Dermis blood vessel endothelial cell (primary cell): ENCODE measurements at regions not wholly inside any gene's neighbourhood (a gene's known extent, or its start where the extent isn't known, plus 50 kb on each side); places are given as distances from the start of the nearest gene placed in this dataset.
"Not testable (repeated sequence)": the region's sequence is repeated elsewhere in the genome, so short reads cannot be mapped to it uniquely, and the experiment has no call there.

Source experiments
- DNase-seq: peaks from one replicate; pipeline ENCODE4 v3.0.0; 2010

DNA sequence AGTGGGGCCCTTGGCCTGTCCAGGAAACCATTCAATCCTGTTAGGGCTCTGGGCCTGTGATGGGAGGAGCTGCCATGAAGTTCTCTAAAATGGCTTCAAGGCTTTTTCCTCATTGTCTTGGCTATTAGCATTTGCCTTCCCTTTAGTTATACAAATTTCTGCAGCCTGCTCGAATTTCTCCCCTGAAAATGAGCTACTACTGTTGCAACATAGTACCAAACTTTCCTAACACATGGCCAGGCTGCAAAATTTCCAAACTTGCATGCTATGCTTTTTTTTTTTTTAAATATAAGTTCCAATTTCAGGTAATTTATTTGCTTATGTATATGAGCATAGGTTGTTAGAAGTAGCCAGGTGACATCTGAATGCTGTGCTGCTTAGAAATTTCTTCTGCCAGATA, 560.8 kb upstream of the TBL1XR1 start:
- no peak for DNase-seq

DNA sequence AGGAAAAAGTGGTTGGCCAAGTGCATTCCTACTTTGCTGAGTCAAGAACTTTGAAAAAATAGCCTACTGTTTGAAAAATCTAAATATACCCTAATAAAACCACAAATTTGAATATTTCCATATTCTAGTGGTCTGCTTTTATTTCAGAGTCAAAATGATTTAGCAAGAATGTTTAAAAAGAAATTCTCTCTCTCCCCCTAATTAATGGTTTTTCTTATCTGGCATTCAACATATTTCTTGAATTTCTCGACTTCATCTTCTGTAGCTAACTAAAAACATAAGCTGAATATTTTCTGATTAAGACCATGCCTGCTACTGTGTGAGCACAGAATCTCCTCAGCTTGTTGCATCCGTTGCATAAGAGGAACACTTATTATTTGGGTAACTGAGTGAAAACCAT, 563.5 kb upstream of the TBL1XR1 start:
- DNase-seq: no peak

DNA sequence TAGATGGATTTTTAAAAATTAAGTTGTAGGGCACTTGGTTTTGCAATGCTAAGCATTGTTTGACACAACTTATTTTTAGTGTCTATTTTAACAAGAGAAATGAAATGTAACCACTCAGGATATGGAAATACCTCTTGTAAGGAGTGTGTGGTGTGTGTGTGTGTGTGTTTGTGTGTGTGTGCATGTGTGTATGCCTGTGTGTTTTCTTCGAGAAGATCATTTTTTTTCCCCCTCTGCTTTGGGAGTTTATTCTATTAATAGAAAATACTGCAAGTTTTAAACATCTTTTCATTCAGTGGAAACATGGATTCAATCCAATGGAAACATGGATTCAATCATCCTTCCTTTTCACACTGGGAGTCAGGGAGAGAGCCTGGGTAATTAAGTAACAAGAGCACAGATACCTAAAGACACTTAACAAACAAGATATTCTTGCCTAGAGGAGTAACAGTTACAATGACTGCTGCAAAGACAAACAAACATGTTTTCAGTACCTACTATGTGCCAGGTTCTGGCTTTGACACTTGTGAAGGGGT, 567.2 kb upstream of the TBL1XR1 start:
- peak; percentile 19 for DNase-seq

DNA sequence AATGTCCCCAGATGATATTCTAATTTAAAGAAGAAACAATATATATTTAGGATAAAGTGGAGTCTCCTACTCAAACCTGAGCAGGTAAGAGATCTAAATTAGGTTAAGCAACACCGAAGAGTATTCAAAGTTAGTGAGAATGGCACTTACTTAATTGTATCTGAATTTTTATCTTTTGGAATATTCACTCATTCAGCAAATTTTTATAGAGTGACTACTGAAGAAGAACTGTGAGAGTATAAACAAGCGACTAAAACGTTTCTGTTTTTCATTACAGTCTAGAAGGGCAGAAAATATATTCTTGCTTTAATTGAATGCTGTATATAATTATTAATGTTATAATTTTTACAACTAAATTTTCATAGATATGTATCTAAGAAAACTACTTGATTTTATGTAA, 567.7 kb upstream of the TBL1XR1 start:
- DNase-seq: no peak

DNA sequence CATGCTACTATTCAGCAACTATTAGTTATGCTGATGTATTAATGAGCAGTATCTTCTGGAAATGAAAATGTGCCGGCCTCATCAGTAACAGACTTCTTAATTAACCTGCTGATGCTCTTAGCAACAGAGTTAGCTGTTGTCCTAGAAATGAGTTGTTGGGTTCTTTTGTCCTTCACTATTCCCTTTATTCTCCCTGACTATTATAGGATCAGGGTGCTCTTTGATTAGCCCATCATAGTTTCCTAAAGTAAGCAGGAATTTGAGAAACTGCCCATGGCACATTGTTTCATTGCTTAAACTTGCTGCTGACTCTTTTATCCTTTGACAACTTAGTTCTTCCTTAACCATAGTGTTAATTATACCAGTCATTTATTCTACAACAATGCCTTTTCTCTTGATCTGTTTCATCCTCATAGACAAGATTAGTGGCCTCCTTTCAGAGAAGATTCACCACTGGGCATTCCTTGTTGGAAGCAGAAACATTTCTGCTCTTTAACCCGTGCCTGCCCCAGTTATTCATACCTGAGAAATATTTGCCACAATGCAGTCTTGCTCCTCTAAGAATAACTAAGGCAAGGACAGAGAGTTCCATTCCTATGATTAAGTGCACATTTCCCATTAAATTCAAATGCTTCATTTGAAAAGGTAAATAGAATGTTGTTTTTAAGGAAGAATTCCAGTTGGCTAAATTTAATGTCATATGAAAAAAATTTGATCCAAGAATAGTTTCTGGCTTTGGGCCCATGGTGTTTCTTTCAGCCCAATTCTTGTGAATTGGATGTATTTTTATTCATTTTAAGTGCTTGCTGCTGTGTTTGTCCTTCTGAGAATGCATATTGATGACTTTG, 573.3 kb upstream of the TBL1XR1 start:
- DNase-seq: no peak

DNA sequence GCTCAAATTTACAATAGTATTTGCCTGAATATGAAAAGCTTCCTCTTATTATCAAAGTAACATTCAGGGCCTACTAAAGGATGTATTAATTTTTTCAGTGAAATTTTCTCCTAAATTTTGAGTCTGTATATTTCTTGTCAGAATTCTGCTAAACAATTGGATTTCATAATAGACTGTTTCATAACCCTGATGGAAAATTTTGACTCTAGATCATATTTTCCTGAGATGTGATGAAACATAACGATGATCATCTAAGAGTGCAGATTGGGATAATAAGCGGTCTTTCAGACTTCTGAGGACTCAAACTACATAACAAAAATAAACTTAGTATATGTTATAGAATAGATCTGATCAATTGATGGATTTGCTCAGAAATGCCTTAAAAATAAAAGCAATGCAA, 574.5 kb upstream of the TBL1XR1 start:
- DNase-seq: no peak

DNA sequence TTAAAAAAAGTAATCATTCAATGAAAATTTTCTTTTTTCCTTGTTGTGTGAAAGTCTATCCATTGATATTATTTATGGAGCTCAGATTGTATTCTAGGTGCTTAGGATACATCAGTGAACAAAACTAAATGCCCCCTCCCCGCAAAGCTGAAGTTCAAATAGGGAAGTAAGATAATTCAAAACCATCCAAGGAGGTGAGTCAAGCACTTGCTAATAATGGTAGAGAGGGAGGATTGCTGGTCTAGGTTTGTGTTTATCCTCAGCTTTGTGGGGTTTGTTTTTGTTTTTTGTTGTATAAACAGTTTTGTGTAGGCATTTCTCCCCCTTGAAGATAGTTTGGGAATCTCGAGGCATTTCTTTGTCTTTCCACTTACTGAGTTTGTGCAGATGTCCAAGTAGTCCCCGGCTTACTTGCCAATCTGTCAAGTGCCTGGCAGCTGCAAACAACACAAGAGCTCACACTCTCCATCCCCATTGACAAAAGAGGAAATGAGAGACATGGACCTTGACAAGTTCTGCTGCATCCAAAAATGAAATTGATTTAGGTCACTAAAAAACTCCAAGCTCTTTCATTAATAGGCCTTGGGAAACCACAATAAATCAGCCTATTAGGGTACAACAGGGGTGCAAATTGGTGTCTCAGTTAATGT, 575.8 kb upstream of the TBL1XR1 start:
- DNase-seq: no peak

DNA sequence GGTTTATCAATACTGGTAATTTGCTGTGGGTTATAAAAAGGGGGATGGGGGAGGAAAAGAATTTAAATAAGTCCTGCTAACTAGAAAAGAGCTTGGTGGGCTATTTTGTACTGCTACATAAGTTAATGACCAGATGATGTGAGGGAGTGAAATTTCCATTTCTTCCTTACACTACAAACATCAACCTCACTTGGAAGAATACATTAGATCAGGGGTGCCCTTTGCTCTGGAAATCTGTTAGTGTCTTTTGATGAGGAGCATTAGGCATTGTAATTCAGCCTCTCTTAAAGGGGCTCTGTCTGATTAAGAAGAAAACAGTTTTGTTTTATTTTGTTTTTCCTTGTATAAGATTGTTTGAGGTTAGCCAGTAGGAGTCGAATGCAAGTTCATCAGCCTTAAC, 576.4 kb upstream of the TBL1XR1 start:
- DNase-seq: no peak

DNA sequence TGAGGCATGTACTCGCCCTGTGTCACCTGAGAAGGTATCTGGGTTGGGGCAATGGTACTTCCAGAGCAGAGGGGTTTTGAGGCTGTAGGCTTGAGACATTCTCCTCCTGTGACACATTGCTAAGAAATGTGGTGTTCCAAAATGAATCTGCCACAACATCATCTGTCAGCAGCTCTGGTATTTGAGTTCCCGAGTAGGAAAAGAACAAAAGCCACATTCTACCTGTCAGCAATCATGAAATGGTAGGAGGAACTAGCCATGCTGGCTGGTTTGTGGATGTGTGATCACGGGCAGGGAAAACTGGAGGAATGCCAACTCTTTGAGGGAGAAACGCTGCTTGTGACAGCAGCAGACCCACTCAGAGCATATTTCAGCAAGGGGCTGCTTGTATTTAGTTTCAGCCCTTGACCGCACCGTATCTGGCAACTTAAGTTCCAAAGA, 579.4 kb upstream of the TBL1XR1 start:
- peak; percentile 24 for DNase-seq

DNA sequence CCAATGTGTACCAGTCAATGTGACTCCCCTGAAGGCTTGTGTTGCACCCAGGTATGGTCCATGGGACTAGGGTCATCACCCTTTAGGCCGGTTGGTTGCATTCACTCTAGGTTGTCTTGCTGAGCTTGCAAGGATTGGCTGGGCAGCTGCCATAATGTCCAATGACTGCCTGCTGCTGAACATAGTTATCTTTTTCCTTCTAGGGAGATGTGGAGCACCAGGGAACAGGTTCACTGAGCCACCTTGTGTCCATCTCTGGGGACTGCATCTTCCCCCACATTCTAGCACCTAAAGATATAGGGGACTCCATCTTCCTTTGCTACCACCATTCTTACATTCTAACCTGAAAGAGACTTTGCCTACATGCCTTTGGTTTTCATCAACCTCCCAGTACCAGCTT, 580.4 kb upstream of the TBL1XR1 start:
- DNase-seq: peak; percentile 57

DNA sequence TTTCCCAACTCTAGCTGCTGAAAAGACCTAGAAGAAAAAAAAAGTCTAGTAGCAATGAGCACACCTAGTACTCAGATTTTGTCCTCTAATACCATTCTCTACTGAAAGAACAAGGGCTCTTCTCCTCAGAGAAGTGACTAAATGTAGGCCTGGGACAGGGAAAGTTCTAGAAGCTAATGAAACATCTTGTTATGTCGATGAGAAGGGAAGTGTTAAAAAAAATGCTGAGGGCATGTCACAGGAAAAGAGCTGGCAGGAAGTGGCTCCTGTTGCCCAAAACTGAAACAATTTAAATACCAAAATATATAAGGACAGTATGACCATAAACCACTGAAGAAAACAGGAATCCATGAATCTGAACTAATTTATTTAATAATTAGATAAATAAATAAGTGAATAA, 581.4 kb upstream of the TBL1XR1 start:
- peak; percentile 42 for DNase-seq

DNA sequence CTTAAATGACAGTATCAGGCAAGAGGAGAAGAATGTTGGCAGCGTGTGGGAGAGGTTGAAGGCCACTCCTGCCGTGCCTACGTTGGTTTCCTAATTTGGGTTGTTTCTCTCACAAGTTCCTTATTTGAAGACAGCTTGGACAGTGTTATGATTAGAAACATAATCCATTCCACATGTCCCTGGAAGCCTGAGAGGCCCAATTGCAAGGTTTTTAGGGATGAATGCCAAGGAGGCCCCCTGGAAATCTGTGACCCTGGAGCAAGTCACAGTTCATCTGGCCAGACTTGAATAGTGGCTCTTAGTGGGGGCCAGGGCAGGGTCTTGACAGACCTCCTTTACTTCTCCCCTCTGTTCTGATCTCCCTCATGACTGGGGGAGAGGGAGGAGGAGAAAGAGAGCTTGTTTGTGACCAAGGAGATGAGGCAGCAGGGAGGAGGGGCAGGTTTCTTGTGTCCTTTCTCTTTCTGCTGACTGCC, 584.4 kb upstream of the TBL1XR1 start:
- no peak for DNase-seq

DNA sequence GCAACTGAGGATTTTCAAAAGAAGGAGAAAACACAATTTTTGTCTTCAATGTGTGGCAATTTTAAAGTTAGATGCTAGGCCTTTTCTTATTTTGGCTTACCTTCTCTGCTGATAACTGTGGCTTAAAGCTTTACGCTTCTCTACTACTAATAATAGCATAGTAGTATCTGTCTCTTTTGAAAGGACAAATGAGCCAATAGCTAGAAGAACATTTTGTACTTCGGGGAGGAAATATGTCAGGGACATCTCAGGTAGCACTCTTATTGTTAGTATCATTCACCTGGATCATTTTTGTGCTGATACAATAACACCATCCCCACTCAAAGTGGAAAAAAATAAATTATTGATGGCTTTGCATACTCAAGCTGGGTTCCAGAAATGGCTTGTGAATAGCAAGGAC, 586.1 kb upstream of the TBL1XR1 start:
- DNase-seq: no peak

DNA sequence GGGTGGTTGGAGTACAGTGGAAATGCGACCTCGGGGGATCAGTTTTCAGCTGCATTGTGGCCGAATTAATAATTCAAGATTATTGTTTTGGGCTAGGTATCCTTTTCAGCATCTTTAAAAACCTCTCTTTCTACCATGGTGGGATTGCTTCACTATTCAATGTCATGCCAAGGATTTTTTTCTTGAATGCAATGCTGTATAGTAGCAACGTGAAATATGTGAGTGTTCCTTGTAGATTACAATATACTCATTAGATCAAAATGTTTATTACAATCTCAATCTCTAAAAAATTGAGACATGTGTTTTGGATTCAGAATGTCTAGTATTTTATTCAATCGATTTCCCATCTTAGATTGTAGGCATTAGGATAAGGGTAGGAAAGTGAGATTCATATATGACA, 586.5 kb upstream of the TBL1XR1 start:
- DNase-seq: no peak

DNA sequence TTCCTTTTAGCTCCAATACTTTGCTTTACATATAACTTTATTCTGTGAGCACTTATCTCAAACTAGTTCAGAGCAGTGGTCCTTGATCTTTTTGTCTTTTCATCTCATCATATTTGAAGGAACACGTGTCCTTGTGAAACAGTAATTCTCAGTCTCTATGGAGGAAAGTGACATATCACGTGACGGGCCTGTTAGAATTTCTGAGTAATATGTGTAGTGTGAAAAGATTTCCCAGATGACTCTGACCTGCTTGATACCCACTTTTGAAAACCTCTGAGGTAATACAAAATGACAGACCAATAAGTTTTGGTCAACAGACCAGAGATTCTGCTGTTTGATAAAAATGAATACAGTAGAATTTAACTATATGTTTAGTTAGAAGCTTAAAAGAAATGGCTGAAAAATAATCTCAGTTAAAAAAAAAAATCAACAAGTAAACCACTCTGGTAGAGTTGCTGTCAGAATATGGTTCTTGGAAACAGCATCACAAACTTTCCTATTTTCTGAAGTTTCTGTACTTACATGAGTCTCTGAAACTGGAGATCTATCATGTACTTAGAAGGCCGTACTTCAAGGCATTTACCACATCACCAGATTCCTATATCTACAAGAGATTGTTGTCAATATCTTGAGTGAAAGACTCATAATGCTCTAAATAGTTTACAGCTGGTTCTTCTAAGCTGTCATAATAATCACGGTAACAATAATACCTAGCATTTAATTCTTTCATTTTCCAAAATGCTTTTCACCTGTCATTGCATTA, 590.2 kb upstream of the TBL1XR1 start:
- no peak for DNase-seq

DNA sequence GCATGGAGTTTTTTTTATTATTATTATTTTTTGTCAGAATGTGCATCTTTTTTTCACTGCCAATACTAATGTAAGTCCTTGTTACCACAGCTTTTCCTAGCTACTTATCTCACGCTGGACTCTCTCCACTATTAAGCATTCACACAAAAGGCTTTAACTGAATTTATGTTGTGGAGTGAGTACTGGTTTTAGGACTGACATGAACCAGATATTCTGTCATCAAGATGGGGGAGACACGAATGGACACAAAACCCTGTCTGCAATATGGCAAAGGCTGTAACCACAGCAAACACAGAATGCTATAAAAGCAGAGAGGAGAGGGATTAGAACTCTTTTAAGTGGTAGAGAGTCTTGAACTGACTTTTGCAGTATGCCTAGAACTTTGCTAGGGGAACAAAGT, 592.2 kb upstream of the TBL1XR1 start:
- no peak for DNase-seq

DNA sequence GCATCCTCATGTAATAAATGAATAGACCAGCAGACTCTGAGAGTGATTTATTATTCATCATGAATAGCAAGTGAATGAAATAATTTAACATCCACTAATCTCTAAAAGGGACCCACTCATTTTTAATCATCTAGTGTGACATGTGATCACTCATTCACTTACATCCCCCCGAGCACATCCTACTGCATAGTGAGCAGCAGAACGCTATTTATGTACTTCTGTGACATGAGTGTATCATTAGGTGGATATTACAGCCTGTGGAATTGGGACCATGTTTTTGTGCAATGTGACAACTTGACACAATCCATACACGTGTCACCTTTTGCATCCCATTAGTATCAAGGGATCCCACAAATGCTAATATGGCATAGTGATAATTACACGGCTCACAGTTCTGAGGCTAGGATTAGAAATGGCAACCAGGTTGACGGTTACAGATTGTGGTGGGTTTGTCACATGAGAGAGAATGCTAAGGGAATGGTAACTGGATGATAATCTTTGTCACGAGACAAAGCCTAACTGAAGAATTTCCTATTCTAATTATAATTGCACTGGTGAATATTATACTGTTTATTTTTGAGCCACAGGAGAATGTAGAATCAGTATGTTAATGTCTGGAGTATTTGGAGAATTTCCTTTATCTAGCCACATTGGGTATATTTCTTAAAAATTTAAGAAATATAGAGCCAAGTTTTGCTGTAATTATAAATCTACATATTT, 595.2 kb upstream of the TBL1XR1 start:
- no peak for DNase-seq

DNA sequence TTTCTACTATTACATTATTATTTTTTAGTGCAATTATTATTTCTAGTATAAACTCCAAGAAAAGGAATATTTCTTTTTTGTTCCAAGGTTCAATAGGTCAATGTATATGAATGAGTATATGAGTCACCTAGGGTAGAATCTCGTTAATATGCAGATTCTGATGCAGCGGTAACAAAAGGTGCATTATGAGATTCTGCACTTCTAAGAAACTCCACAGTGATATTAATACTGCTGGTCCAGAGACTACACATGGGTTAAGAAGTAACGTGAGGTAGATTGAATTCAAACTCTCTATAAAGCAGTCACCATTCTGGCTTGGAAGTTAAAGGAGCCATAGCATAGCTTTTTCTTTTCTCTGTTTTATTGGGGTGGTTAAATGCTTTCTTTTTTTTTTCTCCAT, 596.2 kb upstream of the TBL1XR1 start:
- no peak for DNase-seq

DNA sequence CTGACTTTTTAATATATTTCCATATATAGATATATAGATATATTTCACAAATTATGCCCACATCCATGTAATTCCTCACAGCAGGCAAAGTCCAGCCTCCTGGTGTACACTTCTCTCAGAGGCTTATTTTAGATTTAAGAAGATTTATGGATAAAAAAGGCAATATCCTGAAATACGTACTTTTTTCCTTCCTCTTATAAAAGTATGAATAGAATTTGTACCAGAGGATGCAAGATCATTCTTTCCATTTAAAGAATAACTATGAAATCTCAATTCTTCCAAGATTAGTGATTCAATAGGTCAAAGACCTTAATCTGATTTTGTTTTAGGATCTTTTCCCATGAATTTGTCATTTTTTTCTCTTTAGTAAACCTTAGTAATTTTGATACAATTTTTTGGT, 597.9 kb upstream of the TBL1XR1 start:
- DNase-seq: no peak

DNA sequence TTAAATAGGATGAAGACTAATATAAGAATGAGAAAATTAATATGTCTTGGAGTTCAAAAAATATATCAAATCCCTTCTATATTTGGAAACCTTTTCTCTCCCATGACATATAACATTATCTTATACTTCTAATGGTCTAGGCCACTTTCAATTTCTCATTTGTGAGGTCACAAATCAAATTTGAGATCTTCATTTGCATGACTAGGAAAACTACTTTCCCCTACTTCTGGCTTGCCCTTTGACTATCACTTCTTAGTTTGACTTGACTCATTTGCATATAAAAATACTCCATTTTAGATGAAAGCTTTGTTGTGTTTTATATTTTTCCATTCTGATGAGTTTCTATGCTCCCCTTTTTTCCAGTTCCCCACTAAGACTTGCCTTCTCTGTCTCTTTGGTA, 598.6 kb upstream of the TBL1XR1 start:
- DNase-seq: no peak

DNA sequence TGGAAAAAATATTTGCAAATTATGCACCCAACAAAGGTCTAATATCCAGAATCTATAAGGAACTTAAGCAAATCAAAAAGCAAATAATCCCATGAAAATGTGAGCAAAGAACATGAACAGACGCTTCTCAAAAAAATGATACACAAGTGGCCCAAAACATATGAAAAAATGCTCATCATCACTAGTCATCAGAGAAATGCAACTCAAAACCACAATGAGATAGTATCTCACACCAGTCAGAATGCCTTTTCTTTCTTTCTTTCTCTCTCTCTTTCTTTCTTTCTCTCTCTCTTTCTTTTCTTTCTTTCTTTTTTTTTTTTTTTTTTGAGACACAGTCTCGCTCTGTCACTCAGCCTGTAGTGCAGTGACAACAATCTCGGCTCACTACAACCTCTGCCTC, 602.9 kb upstream of the TBL1XR1 start:
- not testable (repeated sequence) for DNase-seq

DNA sequence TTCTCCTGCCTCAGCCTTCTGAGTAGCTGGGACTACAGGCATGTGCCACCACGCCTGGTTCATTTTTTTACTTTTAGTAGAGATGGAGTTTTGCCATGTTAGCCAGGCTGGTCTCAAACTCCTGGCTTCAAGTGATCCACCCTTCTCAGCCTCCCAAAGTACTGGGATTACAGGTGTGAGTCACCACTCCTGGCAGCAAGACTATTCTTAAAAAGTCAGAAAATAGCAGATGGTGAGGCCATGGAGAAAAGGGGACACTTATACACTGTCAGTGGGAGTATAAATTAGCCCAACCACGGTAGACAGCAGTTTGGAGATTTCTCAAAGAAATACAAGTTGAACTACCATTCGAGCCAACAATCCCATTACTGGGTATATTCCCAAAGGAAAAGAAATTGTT, 603.3 kb upstream of the TBL1XR1 start:
- no peak for DNase-seq
